Ovary (tissue), 3 donors: ENCODE measurements at regions not wholly inside any gene's neighbourhood (a gene's known extent, or its start where the extent isn't known, plus 50 kb on each side); places are given as distances from the start of the nearest gene placed in this dataset.

Source experiments
- CTCF ChIP-seq, 3 donors: fragments of 450-650 bp in 2 of 3; fragments of 200-600 bp in 1 of 3; IDR thresholded peaks; one replicate each; pipeline versions ENCODE4 v1.5.1 to v1.8.0; 2016 to 2022; ENCODE audit warnings: antibody characterized with exemption in 3 of 3, mild to moderate bottlenecking in 1 of 3
- POLR2A ChIP-seq: fragments of 450-650 bp; IDR thresholded peaks from one replicate; pipeline ENCODE4 v1.6.1; 2017; ENCODE audit warnings: antibody characterized with exemption, mild to moderate bottlenecking, moderate library complexity
- donor health status: DM: no; HTN: no; CAD: no.

GRCh38 chr13:105290596-105290995 is 1244.9 kb downstream of the EFNB2 start:
- no peak for TF ChIP-seq CTCF (IDR thresholded peaks at IDR 0.05)
- no peak for TF ChIP-seq POLR2A
